AG08396 (cell line): ENCODE measurements at regions not wholly inside any gene's neighbourhood (a gene's known extent, or its start where the extent isn't known, plus 50 kb on each side); places are given as distances from the start of the nearest gene placed in this dataset.
A peak's percentile ranks its signal among the peaks of the same experiment; 100 is the strongest.
"Not testable (repeated sequence)": the region's sequence is repeated elsewhere in the genome, so short reads cannot be mapped to it uniquely, and the experiment has no call there.

Source experiments
- DNase-seq: peaks from one replicate; pipeline ENCODE4 v3.0.0; 2012; ENCODE audit warnings: low spot score, mixed read lengths

DNA sequence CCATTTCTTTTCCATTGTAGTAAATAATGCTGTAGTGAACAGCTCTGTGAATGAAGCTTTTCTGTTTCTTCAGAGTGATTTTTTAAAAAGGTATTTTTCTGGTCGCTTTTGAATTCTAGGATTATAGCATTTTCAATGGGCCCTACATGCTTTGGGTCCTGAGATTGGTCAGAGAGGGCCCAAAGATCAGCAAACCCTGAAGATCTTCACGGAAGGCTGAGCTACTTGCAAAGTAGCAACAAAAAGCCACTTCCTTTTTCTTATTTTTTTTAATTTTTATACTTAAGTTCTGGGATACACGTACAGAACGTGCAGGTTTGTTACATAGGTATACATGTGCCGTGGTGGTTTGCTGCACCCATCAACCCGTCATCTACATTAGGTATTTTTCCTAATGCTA lies 200.5 kb downstream of the FAT3 start:
- no peak for DNase-seq

- DNase-seq, result no peak
These were observed 207.9 kb downstream of the FAT3 start for GRCh38 chr11:92432515-92432914.

DNA sequence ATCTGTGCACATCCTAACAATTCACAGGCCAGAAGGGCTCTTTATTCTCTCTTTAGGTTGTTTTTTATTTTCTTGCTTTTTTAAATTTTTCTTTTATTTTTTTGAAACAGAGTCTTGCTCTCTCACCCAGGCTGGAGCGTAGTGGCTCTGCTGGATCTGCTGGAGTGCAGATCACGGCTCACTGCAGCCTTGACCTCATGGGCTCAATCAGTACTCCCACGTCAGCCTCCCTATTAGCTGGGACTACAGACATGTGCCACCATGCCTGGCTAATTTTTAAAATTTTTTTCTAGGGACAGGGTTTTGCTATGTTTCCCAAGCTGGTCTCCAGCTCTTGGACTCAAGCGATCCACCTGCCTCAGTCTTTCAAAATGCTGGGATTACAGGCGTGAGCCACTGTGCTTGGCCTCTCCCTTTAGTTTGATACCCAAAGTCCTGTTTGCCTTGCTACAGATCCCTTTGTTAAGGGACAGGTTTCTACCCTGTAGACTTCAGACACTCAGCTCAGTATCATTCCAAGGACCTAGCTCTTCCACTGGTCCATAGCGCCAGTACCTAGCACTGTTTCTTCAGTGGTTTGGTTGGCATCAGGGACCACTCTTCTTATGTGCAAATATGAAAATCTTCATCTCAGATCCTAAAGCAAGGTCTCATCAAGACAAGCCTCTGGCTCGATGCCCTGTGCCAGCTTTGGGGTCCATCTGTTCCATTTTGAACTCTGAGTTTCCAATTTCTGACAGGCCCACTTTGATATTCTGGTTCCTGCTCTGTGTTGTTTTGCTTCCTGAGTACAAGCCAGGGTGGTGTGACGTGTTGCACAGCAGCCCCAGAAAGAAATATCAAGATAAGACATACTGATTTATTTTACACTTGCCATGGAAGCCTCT lies 211.7 kb downstream of the FAT3 start:
- no peak for DNase-seq

- no peak for DNase-seq
These were observed 214.5 kb downstream of the FAT3 start for GRCh38 chr11:92439133-92439532.

GRCh38 chr11:92440701-92441442 lies 216.3 kb downstream of the FAT3 start:
- DNase-seq, result no peak

DNA sequence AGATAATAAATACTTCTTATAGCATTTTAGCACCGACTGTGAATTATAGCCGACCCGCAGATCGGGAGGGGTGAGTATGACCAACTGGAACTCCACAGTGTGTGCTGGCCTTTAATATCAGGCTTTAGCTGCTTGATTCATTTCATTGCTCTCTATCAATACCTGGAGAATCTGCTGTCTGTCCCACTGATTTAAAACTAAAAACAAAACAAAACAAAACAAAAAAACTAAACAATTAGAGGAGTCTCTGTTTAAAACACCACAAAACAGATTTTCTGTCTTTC lies 216.8 kb downstream of the FAT3 start:
- DNase-seq, result no peak

- no peak for DNase-seq
These were observed 218.6 kb downstream of the FAT3 start for GRCh38 chr11:92443199-92443598.

GRCh38 chr11:92447586-92447985 lies 223.0 kb downstream of the FAT3 start:
- no peak for DNase-seq

DNA sequence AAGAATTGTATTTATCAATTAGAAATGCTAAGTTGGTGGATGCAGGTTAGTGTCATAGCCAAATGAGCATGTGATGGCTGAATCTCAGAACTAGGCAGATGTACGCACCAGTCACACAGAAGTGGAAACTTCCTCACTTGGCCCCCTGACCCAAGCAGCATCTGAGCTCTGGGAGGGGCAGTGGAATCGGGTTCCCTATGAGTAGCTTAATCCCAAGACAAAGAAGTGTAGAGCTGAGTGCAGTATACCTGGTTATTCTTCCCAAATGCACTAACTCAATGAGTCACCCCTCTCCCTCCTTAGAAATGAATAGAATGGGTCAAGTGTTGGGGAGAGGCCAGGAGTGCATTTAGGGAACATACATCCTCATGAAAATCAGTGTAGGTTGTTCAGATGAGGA lies 224.6 kb downstream of the FAT3 start:
- no peak for DNase-seq

- DNase-seq, result no peak
These were observed 225.2 kb downstream of the FAT3 start for GRCh38 chr11:92449780-92450179.

- no peak for DNase-seq
These were observed 226.4 kb downstream of the FAT3 start for GRCh38 chr11:92451063-92451462.

GRCh38 chr11:92453055-92453454 lies 228.4 kb downstream of the FAT3 start:
- peak; percentile 12 for DNase-seq

DNA sequence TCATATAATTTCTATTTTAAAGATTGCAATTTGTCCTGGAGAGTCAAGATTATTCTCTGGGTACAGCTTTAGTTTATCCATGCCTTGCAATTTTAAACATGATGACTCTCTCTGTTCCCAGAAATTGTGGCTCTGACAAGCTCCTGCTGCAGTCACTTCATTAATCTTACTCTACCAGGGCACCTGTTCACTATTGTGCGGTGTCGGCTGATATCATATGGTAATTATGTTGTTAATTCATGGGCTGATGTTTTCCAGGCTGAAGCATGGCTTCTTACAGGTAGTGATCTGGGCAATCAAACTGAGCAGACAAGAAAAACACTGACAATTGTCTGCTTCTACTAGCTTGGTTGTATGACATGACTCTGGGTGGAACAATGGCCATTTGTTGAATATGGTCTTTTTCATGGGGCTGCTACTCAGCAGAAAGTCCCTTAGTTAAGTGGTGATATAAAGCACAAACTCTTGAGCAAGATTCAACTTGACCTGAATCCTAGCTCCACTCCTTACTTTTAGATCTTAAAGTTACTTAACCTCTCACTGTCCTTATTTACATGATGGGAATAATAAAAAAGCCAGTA lies 230.7 kb downstream of the FAT3 start:
- DNase-seq, result no peak

DNA sequence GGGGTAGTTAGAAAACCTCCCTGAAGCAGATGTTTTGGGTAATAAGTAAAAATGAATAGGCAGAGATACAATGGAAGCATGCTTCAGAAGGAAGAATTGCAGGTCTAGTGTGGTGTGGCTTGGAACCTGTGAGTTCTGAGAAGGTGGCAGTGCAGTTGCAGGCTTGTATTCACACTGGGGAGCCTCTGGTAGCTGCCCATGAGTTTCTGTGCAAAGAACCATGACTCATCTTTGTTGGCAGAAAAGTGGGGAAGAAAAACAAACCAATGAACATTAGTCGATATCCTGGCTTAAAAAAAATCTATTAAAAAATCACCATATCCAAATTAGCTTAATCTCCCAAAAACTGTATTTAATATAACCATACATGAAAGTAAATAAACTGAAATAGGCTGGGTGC lies 232.6 kb downstream of the FAT3 start:
- DNase-seq, result peak; percentile 5

DNA sequence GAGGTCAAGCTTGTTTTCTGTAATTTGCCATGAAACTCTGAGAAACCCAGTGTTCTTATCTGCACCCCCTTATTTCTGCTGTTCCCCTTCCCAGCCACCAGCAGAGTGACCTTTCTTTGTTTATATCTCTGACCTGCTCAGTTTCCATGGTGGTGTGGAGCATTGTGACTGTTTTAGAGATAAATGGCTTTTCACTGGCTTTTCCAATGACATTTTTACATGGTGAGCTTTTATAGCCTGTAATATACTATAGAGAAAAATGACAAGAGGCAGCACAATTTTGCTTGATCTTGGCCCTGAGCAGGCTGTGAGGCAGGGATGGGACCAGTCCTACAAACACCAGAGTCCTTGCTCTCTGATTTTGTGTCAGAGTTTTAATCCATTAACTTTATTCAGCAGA lies 233.9 kb downstream of the FAT3 start:
- DNase-seq, result no peak

- DNase-seq, result no peak
These were observed 235.6 kb downstream of the FAT3 start for GRCh38 chr11:92460213-92460612.

DNA sequence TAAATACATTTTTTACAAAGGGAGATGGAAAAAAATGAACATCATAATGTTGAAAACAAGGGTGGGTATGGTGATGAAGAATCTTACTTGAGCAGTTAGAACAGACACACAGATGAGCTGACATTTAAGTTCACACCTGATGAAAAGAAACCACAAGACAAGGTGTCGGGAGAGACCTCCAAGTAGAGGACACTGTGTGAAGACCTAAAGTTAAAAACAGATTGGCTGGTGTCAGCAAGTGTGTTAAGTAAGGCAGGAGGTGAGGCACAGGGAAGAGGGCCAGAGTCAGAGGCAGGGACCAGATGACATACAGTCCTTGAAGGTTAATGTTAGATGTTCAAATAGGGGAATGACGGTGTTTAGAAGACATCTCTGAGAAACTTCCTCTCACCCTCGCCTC lies 236.8 kb downstream of the FAT3 start:
- DNase-seq, result no peak

GRCh38 chr11:92462821-92463220 lies 238.2 kb downstream of the FAT3 start:
- no peak for DNase-seq

- no peak for DNase-seq
These were observed 240.2 kb downstream of the FAT3 start for GRCh38 chr11:92464822-92465221.

GRCh38 chr11:92465410-92465809 lies 240.8 kb downstream of the FAT3 start:
- not testable (repeated sequence) for DNase-seq

DNA sequence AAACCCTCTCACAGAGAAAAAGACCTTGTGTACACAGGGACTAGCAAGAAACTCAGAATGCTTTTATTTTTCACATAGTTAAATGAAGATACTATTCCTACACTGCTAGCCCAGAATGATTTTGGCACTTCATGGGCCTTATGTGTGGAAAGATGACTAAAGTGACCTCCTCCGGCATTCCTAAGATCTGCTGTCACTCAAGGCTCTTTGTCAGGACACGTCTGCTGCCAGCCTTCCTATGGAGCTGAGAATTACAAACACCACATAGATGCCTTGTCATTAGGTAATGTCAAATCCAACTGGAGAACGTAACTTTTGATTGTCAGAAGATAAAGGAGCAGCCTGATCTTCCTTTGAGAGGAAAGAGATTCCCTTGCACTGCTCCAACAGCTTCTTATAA lies 249.1 kb downstream of the FAT3 start:
- DNase-seq, result no peak

DNA sequence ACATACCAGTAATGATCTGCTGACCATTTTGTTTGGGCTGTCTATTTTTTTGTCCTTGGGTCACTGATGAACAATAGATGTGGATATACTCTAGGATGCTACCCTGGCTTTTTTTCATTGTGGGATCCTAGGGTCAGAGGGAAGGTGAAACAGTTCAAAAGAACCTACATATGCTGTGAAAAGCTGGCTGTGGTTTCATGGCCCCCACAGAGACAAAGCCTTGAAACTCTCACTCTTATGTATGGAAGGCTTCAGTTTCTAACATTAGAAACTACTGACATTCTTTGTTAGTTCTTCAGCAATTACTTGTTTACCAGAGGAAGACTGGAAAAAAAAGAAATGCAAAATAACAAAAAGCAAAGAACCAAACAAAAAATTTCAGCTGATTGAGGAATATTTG lies 250.7 kb downstream of the FAT3 start:
- DNase-seq, result no peak

DNA sequence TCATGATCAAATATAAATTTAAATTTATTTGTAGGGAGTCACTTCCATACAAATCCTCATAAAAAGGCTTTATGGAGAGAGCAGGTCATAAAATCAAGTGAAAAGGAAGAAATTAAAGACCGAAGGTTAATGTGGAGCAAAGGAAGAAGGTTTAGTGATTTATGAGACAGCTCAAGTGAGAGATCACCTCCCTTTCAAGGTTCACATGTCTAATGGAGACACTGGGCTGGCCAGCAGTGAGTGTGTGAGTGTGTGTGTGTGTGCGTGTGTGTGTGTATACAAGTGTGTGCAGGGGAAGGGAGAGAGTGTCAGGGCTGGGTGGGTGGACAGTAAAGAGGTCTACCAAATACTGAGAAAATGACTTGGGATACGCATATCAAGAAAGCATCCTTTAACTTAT lies 251.2 kb downstream of the FAT3 start:
- no peak for DNase-seq
